ENCODE measurements at regions not wholly inside any gene's neighbourhood (a gene's known extent, or its start where the extent isn't known, plus 50 kb on each side); places are given as distances from the start of the nearest gene placed in this dataset.

- TF ChIP-seq EP300 (IDR thresholded peaks at IDR 0.05) = no peak
- no peak for TF ChIP-seq CTCF (IDR thresholded peaks at IDR 0.05)
- no peak for TF ChIP-seq RAD21 (conservative IDR thresholded peaks at IDR 0.05 in 1 of 2, IDR thresholded peaks at IDR 0.05 in 1 of 2)
- TF ChIP-seq EHMT2 (IDR thresholded peaks at IDR 0.05; ENCODE audit: low read depth) = no peak
Measured at GRCh38 chr12:89067421-89068187, 284.7 kb downstream of the DUSP6 start.
